HG03354 (cell line): ENCODE measurements at regions not wholly inside any gene's neighbourhood (a gene's known extent, or its start where the extent isn't known, plus 50 kb on each side); places are given as distances from the start of the nearest gene placed in this dataset.
"Not testable (repeated sequence)": the region's sequence is repeated elsewhere in the genome, so short reads cannot be mapped to it uniquely, and the experiment has no call there.

Experiments
- ATAC-seq: cut with Tn5 transposase; IDR thresholded peaks from one replicate; pipeline ENCODE4 v1.9.1; 2021; ENCODE audit warnings: mild to moderate bottlenecking; ENCODE audit not compliant: unreplicated experiment, poor library complexity, severe bottlenecking

DNA sequence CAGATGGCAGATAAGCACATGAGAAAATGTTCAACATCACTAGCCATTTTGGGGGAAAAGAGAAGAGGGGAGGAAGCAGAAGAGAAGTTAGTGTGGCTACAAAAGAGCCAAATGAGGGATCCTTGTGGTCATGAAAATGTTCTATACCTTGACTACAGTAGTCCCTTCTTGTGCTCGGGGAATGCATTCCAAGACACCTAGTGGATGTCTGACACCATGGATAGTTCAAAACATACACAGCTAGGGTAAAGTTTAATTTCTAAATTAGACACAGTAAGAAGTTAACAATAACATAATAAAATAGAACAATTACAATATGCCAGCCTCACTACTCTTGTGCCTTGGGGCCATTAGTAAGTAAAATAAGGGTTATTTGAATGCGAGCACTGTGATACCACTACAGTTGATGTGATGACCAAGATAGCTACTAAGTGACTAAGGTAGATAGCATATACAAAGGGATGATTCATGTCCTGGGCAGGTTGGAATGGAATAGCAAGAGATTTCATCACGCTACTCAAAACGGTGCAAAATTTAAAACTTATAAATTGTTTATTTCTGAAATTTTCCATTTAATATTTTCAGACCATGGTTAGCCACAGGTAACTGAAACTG is 344.1 kb downstream of the NR2F1-AS1 start:
- ATAC-seq: no peak

DNA sequence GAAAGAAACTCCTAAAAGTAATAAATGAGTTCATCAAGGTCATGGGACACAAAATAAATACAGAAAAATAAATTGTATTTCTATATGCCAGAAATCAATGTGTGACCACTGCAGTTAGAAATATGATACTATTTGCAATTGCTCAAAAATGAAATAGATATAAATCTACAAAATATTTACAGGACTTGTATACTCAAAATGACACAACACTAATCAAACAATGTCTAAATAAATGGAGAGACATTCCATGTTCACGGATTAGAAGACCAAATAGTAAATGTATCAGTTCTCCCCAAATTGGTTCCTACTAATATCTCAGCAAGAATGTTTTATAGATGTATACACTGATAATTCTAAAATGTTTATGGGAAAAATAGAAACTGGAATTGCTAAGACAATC is 345.3 kb downstream of the NR2F1-AS1 start:
- ATAC-seq: no peak

DNA sequence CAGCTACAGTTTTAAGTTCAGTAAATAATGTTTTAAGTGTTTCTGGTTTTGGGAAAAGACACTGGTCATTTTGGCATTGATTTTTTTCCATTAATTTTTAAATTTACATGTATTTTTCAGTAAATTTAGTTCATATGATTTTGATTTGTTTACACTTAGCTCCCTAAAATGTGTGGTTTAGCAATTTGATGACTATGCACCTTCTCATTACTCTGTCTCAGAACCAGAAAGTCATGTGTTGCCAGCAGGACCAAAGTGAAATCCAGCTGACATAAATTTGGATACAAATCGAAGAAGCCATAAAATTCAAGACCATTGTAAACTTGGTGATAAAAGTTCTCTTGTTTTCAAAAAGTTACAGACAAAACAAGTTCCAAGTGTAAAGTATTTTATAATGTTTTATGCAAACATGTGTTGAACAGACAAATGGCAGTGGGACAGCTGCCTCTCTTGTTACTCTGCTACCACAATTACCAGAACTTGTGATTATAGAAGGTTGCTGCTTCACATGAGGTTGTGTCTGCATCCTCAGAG is 354.8 kb downstream of the NR2F1-AS1 start:
- ATAC-seq: no peak

DNA sequence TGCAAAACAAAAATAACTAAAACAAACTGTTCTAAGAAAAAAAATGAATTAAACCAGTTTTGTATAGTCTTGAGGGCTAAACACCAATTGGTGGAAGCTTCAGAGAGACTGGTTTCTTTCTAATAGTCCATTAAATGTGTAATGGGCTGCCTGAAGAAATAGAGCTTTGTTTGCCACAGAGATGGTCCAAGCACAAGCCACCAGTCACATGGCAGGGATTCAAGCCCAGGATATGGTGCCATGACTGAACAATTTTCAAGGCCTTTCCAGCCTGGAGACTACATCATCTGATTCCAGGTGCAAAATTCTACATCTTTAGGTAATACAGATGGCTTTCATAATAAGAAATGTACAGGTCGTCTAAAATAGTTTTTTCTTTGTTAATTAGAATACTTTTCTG is 355.3 kb downstream of the NR2F1-AS1 start:
- ATAC-seq: no peak

DNA sequence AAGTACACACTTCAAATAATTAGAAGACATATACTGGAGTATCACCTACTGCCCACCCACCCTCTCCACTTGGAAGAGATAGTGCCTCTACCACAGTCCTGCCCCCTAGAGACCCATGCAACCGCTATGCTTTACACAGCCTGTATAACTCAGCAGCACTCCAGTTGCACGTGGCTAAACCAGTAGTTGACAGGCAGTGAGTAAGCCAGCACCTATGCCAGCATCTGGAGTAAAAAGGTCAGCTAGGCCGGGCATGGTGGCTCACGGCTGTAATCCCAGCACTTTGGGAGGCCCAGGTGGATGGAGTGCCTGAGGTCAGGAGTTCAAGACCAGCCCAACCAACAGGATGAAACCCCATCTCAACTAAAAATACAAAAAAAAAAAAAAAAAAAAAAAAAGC is 356.4 kb downstream of the NR2F1-AS1 start:
- no peak for ATAC-seq

DNA sequence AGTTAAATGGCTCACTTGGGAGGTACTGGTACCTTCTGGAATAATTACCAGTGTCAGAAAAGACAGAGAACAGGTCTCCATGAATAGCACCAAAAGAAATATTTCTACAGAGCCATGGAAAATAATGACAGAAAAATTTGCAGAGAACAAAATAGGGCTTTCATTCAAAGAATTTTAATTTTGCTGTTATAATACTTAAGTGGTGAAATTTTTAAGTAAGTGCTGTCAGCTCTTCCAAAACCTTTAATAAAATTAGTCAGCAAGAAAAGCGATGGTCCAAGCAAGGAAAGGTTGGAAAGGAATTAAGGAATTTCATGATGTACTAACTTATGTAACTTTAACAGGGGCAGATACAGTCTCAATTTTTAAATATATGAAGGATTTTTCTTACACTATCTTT is 359.2 kb downstream of the NR2F1-AS1 start:
- ATAC-seq: no peak

DNA sequence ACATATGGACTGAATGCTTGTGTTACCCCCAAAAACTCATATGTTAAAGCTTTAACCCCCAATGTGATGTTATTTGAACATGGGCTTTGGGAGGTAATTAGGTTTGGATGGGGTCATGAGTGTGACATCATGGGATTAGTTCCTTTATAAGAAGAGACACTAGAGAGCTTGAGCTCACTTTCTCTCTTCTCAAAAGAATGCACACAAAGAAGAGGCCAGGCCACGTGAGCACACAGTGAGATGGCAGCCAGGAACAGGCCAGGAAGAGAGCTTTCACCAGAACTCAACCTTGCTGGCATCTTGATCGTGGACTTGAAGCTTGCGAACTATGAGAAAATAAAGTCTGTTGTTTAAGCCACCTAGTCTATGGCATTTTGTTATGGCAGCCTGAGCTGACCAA is 360.6 kb downstream of the NR2F1-AS1 start:
- no peak for ATAC-seq

DNA sequence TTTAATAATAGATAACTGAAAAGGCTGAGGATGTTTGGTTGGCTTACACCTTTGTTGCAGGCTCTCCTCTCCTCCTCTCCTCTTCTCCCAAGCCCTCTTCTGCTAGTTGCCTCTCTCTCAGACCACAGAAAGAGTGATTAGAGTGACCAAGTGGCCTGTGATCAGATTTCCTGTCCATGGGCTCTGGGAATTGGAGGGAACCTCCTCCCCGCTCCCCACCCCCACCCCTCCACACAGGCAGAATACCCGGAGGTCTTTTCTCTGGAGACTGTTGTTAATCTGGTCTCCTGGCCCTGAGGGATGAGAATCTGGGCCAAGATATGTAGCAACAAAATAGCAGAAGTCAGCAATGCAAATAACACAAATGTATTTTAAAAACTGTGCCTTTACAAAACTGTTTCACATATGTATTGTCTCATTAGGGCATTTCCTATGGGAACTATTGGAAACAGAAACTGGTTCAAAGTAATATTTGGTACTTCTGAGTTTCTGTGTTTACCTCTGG is 361.3 kb downstream of the NR2F1-AS1 start:
- ATAC-seq: no peak

DNA sequence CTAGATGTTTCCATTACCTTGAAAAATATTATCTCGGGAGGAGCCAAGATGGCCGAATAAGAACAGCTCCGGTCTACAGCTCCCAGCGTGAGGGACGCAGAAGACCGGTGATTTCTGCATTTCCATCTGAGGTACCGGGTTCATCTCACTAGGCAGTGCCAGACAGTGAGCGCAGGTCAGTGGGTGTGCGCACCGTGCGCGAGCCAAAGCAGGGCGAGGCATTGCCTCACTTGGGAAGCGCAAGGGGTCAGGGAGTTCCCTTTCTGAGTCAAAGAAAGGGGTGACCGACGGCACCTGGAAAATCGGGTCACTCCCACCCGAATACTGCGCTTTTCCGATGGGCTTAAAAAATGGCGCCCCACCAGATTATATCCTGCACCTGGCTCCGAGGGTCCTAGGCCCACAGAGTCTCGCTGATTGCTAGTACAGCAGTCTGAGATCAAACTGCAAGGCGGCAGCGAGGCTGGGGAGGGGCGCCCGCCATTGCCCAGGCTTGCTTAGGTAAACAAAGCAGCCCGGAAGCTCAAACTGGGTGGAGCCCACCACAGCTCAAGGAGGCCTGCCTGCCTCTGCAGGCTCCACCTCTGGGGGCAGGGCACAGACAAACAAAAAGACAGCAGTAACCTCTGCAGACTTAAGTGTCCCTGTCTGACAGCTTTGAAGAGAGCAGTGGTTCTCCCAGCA is 367.8 kb downstream of the NR2F1-AS1 start:
- not testable (repeated sequence) for ATAC-seq

DNA sequence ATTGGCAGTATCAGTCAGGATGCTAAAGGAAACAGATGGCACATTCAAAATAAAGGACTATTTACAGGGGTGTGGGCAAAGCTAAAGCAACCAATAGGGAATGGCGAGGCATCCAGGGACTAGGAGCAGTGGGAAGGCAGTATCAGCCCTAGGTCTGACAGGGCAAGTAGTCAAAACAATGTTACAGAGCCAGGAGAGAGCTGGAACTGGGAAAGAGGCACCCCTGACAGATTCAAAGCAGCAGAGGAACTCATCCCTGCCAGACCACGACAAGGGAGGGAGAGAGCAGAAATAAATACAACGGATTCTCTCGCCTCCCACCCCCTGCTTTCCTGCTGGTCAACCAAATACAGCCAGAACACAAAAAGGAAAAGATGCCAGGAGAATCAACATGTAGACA is 371.5 kb downstream of the NR2F1-AS1 start:
- ATAC-seq: no peak

DNA sequence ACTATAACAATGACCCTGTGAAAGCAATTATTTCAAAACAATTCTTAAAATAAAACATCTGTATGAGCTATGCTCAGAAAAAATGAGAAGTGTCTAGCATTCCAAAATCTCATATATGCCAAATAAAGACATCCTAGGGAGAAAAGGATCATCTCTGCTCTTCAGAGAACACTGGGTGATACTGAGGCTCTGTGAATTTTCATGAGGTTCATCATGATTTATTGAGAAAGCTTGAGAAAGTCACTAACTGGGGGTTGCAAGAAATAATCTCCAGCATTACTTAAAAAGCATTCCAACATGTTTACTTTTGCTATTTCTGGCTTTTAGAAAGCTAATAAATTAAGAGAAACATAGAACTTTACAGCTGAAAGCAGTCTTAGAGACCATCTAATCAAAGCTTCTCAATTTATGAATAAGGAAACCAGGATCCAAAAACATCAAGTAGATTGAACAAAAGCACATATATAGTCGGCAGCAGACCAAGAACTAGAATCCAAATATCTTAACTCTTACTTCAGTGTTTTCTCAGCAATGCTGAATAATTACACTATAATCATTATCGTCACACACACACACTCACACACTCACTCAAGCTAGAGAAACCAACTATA is 372.8 kb downstream of the NR2F1-AS1 start:
- no peak for ATAC-seq

DNA sequence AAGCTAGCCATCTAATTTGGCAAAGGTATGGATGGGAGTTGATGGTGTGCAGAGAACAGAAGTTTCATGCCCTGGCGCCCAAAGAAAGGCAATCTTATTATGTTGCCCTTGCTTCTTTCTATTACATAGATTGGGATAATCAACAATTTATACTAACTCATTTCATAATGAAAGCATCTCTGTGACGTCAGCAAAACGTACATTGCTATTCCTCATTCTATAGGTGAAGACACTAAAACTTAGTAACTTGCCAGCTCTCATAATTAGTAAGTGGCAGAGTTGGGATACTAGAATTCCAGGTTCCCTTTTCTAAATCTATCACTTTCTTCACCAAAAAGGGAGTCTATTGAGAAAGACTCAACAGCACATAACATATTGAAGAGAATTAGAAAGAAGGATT is 374.8 kb downstream of the NR2F1-AS1 start:
- no peak for ATAC-seq

DNA sequence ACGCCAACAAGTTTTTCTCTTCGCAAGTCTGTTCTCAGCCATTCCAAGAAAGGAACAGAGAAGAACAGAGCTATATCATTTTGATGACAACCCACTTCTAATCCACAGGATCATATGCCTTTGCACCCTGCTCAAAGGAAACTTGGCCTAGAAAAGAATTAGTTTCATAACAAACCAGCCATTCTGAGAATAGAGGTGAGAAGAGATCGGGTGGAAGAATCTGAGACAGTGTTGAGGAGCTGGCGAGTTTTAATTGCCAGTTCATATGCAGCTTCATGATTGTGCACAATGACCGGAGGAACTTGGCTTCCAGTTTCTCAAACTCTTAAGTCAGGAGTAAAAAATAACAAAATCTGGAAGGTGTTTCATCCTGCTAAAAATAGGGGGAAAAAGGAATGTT is 380.0 kb downstream of the NR2F1-AS1 start:
- ATAC-seq: no peak

DNA sequence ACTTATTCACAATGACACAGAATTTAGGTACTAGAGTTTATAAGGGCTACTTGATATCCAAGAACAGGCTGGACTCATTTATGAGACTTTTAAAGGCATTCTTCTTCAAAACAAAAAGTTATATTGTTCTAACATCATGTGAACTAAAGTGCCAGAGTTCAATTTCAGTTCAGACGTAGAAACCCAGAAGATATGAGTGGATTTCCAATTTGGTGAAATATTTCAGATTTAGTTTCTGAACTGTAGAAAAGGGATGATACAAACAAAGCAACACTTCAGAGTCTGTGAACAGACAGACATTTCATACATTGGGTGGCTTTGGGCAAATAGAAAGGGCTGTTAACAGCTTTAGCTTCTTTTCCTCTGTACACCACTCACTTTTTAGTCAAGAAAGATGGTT is 384.0 kb downstream of the NR2F1-AS1 start:
- no peak for ATAC-seq

DNA sequence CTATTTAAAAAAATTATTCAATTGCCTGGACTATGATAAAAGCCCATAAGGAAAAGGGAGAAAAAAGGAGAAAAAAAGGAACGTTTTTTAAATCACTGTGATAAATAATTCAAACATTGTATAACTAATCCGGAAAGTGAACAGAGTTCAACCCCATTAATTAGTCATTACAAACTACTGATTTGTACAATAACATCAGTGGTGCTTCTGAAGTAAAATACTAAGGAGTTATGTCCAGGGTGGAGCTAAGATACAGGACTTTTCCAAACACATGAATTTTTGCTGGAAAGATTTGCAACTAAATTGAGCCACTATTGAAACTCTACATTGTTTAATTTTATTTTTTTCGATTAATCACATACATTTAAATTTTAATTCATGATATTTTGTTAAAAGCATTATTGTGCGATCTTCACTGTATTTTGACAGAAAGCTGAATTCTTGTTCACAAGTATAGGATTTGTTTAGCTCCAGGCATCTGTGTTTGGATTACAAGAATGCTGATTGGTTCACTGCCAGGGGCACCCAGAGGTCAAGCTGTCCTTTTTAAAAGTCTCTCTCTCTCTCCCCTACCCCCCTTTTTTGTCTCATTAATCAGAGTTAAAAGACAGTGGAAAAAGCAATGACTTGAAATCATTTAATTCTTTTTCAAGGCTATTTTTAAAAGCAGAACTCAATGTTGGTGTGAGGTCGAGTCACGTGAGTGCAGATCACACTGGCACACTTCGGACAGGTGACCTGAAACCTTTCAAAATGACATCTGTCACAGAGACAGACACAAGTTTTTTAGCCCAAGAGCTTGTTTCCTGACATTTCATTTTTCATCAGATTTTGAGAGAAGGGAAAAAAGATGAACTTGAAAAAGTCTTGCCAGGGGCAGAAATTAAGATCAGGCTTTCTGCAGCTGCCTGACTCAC is 387.3 kb downstream of the NR2F1-AS1 start:
- no peak for ATAC-seq

DNA sequence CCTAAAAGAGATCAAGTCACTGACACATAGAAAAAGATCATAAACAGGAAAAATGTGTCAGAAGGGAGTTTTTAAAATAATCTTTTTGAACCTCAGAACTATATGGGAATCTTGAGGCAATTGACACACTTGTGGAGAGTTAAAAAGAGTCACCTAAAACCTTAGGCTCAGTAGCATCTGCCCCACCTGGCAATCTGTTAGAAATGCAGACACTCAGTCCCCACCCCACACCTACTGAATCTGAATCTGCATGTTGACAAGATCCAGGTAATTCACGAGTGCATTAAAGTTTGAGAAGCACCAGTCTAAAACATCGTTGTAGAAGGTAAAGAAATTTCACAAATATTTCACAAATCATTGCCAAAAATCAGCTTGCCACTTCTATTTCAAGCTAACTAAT is 388.3 kb downstream of the NR2F1-AS1 start:
- ATAC-seq: no peak

DNA sequence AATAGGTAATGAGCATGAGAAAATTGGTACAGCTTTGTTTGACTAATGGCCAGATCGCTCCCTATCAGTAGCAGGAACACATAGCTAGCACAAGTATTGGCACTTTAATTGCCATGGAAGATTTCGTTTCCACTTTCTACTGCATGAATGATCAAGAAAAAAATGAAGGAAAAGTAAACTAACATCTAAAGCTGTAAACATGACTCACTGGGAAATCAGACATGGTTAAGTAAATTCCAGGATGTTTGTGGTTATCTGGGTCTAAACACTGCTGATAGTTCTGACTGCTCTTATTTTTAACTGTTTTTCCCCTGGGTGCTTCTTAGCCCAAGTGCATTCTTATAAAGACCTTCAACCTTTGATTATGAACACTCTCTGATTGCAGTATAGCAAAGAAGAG is 388.9 kb downstream of the NR2F1-AS1 start:
- no peak for ATAC-seq

DNA sequence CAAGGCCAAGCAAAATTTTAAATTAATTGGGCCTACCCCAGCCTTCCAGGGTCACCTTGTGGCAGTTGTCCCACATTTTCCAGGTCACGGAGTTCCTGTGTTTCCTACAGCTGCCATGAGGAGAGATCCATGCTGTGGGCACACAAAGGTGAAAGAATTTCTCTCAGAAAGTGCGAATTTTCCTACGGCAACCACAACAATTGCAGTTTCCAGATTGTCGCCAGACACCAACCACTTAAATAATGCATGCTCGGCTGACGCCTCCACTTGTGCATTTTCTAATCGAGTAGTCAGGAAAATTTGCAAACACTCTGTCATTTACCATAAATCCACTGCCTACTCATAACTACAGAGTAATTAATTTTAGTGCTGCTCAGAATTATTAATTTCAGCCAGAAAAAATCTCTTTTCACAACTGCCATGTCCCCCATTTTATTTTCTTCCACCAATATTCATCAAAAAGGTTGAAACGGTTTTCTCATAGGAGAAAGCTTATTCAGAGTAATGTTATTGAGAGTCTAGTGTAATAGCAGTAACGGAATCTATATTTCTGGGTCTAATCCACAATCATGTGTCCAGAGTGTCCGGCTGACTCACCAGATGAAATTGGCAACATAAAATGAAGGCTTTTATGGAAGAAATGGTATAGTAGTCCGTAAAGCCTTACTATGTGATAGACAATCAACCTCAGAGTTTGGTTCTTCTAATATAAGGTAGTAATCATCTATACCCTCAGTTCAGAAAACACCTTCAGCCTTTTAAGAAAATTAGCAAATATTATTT is 389.8 kb downstream of the NR2F1-AS1 start:
- no peak for ATAC-seq

DNA sequence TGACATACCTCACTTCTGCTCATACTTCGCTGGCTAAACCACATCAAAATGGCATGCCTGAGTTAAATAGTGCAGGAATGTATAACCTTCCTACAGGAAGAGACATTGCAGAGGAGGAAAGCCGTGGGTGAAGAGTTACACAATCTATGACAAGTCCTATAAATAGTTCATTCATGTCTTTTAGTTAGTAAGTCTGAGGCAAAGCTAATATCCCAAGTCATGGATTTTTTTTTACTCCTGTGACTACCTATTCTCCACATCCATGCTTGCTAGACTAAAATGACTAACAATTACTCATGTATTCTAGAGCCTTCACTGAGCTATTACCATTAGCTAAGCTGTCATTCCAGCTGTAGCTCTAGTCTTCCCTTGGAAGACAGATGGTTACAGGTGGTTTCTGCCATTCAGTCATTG is 391.3 kb downstream of the NR2F1-AS1 start:
- ATAC-seq: no peak
